ENCODE measurements at regions not wholly inside any gene's neighbourhood (a gene's known extent, or its start where the extent isn't known, plus 50 kb on each side); places are given as distances from the start of the nearest gene placed in this dataset.

GRCh38 chr4:127548990-127549925 is 83.5 kb upstream of the INTU start:
- no peak for DNase-seq (ENCODE audit: low read depth)

GRCh38 chr4:127555106-127555505 is 77.7 kb upstream of the INTU start:
- DNase-seq (ENCODE audit: low read depth), result no peak

- no peak for DNase-seq (ENCODE audit: low read depth)
Observed at GRCh38 chr4:127558088-127558487, 74.7 kb upstream of the INTU start.

GRCh38 chr4:127558489-127559407 is 74.0 kb upstream of the INTU start:
- DNase-seq (ENCODE audit: low read depth), result no peak

- no peak for DNase-seq (ENCODE audit: low read depth)
Observed at GRCh38 chr4:127559981-127560380, 72.8 kb upstream of the INTU start.

GRCh38 chr4:127560755-127561154 is 72.0 kb upstream of the INTU start:
- DNase-seq (ENCODE audit: low read depth), result no peak

GRCh38 chr4:127574643-127575042 is 58.1 kb upstream of the INTU start:
- DNase-seq (ENCODE audit: low read depth), result no peak

- no peak for DNase-seq (ENCODE audit: low read depth)
Observed at GRCh38 chr4:127575888-127576287, 56.9 kb upstream of the INTU start.

- no peak for DNase-seq (ENCODE audit: low read depth)
Observed at GRCh38 chr4:127578491-127578890, 54.3 kb upstream of the INTU start.

GRCh38 chr4:127578967-127579366 is 53.8 kb upstream of the INTU start:
- no peak for DNase-seq (ENCODE audit: low read depth)

- DNase-seq (ENCODE audit: low read depth), result no peak
Observed at GRCh38 chr4:127579821-127580220, 52.9 kb upstream of the INTU start.

- DNase-seq (ENCODE audit: low read depth), result no peak
Observed at GRCh38 chr4:127580300-127580699, 52.5 kb upstream of the INTU start.

GRCh38 chr4:127580891-127581290 is 51.9 kb upstream of the INTU start:
- DNase-seq (ENCODE audit: low read depth), result no peak

All from GM04504 (cell line).